Endothelial cell of umbilical vein (primary cell): ENCODE measurements at regions not wholly inside any gene's neighbourhood (a gene's known extent, or its start where the extent isn't known, plus 50 kb on each side); places are given as distances from the start of the nearest gene placed in this dataset.

ENCODE experiments used
- BruUV-seq: library from RNA; stranded (reverse); fragments of 400-500 nt; replicated peaks from 2 replicates; lab custom pipeline; 2021; lab: Mats Ljungman, UMichigan
- CTCF ChIA-PET: fragments of 300-600, 350-600 bp; sonication (Branson Sonifier 250); formaldehyde crosslinking; loops from one replicate; lab custom pipeline; 2021; ENCODE audit warnings: antibody characterized with exemption, inconsistent platforms; lab: Charles Lee
- POLR2A ChIA-PET: fragments of 300-600, 350-600 bp; sonication (Branson Sonifier 250); formaldehyde crosslinking; loops from one replicate; lab custom pipeline; 2021; ENCODE audit warnings: antibody characterized with exemption, inconsistent platforms; lab: Charles Lee
- DNase-seq: peaks from one replicate; pipeline ENCODE4 v3.0.0-alpha.2; 2011; ENCODE audit warnings: low read depth, low spot score
- FAIRE-seq: peaks from 2 replicates; lab custom pipeline; 2011; peaks lifted over from hg19 to GRCh38; lab: Jason Lieb, UNC
- H2AFZ ChIP-seq: 2 replicates; pipeline ENCODE4 v1.6.0; 2012; ENCODE audit warnings: low read depth, low read length, control low read depth, inconsistent platforms
- H3K27ac ChIP-seq: 2 replicates; pipeline ENCODE4 v1.5.1; 2011; ENCODE audit warnings: low read depth, mild to moderate bottlenecking, control low read depth, low read length, moderate library complexity; ENCODE audit not compliant: insufficient read depth
- H3K27me3 ChIP-seq, 2 experiments: 2 replicates each; pipeline versions ENCODE4 v1.6.0 to v1.6.1; 2011; ENCODE audit warnings: low read length in 2 of 2, mixed read lengths in 1 of 2; ENCODE audit not compliant: control insufficient read depth in 2 of 2, insufficient read depth in 2 of 2
- H3K36me3 ChIP-seq, 2 experiments: 2 replicates in 1 of 2; 3 replicates in 1 of 2; pipeline ENCODE4 v1.5.1; 2011; ENCODE audit warnings: low read length in 2 of 2, mild to moderate bottlenecking in 1 of 2, moderate library complexity in 1 of 2; ENCODE audit not compliant: control insufficient read depth in 2 of 2, insufficient read depth in 2 of 2; ENCODE audit errors: extremely low read depth in 1 of 2
- H3K4me1 ChIP-seq: 3 replicates; pipeline ENCODE4 v1.5.1; 2011; ENCODE audit warnings: mild to moderate bottlenecking, low read length; ENCODE audit not compliant: control insufficient read depth, insufficient read depth; ENCODE audit errors: extremely low read depth
- H3K4me2 ChIP-seq: 2 replicates; pipeline ENCODE4 v1.6.1; 2011; ENCODE audit warnings: low read length, control low read depth, mixed read lengths; ENCODE audit not compliant: insufficient read depth
- H3K4me3 ChIP-seq, 3 experiments: fragments of 200-600 bp in 1 of 3; sonication (generic), shearing (Covaris generic) in 1 of 3; replicated peaks in 1 of 3; 2 replicates each; pipeline ENCODE4 v1.5.1; 2011 to 2016; ENCODE audit warnings: control low read depth in 3 of 3, low read length in 3 of 3, mild to moderate bottlenecking in 2 of 3, inconsistent platforms in 1 of 3, low read depth in 1 of 3, moderate library complexity in 1 of 3; ENCODE audit not compliant: insufficient read depth in 1 of 3
- H3K79me2 ChIP-seq: 2 replicates; pipeline ENCODE4 v1.6.0; 2012; ENCODE audit warnings: low read length, inconsistent platforms; ENCODE audit not compliant: control insufficient read depth, insufficient read depth
- H3K9ac ChIP-seq: replicated peaks from 2 replicates; pipeline ENCODE3; 2011; ENCODE audit warnings: low read length, control low read depth; ENCODE audit not compliant: insufficient read depth; ENCODE audit errors: extremely low read depth
- H3K9me1 ChIP-seq: replicated peaks from 3 replicates; pipeline ENCODE4 v1.6.0; 2011; ENCODE audit warnings: mild to moderate bottlenecking, low read length; ENCODE audit not compliant: control insufficient read depth, insufficient read depth; ENCODE audit errors: extremely low read depth
- H3K9me3 ChIP-seq: replicated peaks from 2 replicates; pipeline ENCODE4 v1.5.1; 2012; ENCODE audit warnings: low read length, inconsistent platforms; ENCODE audit not compliant: control insufficient read depth, insufficient read depth
- H4K20me1 ChIP-seq: replicated peaks from 2 replicates; pipeline ENCODE3; 2011; ENCODE audit warnings: mild to moderate bottlenecking, low read length; ENCODE audit not compliant: control insufficient read depth, insufficient read depth; ENCODE audit errors: extremely low read depth
- EZH2 ChIP-seq: IDR thresholded peaks from 2 replicates; pipeline ENCODE4 v1.6.1; 2012; ENCODE audit warnings: borderline replicate concordance, low read depth, mild to moderate bottlenecking, moderate library complexity, low read length, inconsistent platforms; ENCODE audit not compliant: severe bottlenecking
- FOS ChIP-seq: IDR thresholded peaks from 2 replicates; pipeline ENCODE4 v1.6.1; 2011; ENCODE audit warnings: mild to moderate bottlenecking, low read length, moderate library complexity, borderline replicate concordance; ENCODE audit not compliant: insufficient read depth
- GATA2 ChIP-seq: IDR thresholded peaks from 2 replicates; pipeline ENCODE4 v1.7.0; 2011; ENCODE audit warnings: low read depth, mild to moderate bottlenecking, moderate library complexity, mixed read lengths, low read length; ENCODE audit not compliant: insufficient read length, insufficient read depth
- JUN ChIP-seq: IDR thresholded peaks from 2 replicates; pipeline ENCODE4 v1.6.1; 2011; ENCODE audit warnings: borderline replicate concordance, low read depth; ENCODE audit not compliant: insufficient read length, insufficient read depth
- MAX ChIP-seq: IDR thresholded peaks from 2 replicates; pipeline ENCODE4 v1.6.1; 2011; ENCODE audit not compliant: insufficient read depth, insufficient read length
- MYC ChIP-seq: IDR thresholded peaks from one replicate; pipeline ENCODE4 v1.6.1; 2011; ENCODE audit warnings: mild to moderate bottlenecking, low read depth, low read length
- POLR2A ChIP-seq: IDR thresholded peaks from 2 replicates; pipeline ENCODE4 v1.6.1; 2012; ENCODE audit warnings: low read depth, mild to moderate bottlenecking, control low read depth, low read length
- POLR2AphosphoS5 ChIP-seq: IDR thresholded peaks from 2 replicates; pipeline ENCODE4 v1.6.1; 2012; ENCODE audit warnings: low read depth, mild to moderate bottlenecking, control low read depth, low read length, moderate library complexity; ENCODE audit not compliant: insufficient read depth
- dilution Hi-C: fragments of 300-500 bp; cut with MboI; formaldehyde crosslinking; loops from one replicate; pipeline ENCODE4 v1.15.0; 2019; ENCODE audit warnings: low sequenced_read_pairs; ENCODE audit not compliant: extremely low pct_ligation_motif_present
- intact Hi-C: fragments of 100-400 bp; cut with micrococcal nuclease; formaldehyde crosslinking; loops from one replicate; pipeline ENCODE4 v1.10.0; 2022
- TF ChIP-seq, protein P1 (sequence below), 2 donors: IDR thresholded peaks; 1 replicate in 1 of 2; 2 replicates in 1 of 2; pipeline ENCODE4 v1.5.1; 2011; ENCODE audit warnings: low read length in 2 of 2, mild to moderate bottlenecking in 2 of 2, moderate library complexity in 2 of 2, control low read depth in 1 of 2, inconsistent platforms in 1 of 2, low read depth in 1 of 2; ENCODE audit not compliant: insufficient read depth in 1 of 2; ENCODE audit errors: extremely low read depth in 1 of 2

- Histone ChIP-seq H3K9ac (no peak overlapping the region), H3K9me3 (no peaks in the 10 kb centered on the region), H3K4me3 (no peak overlapping the region), H3K27ac (no peak overlapping the region), H3K79me2 (no peaks in the 10 kb centered on the region), H3K4me2 (no peak overlapping the region), H2AFZ (no peak overlapping the region), H3K27me3 (peaks cover 0 to under 1% of the 10 kb centered on the region in 2 experiments), H4K20me1 (no peaks in the 10 kb centered on the region), H3K4me1 (no peaks in the 10 kb centered on the region), H3K9me1 (no peaks in the 10 kb centered on the region), H3K36me3 (no peaks in the 10 kb centered on the region)
- no TSS peak for BruUV-seq
- DNase-seq = no peak
- intact Hi-C loops = no loop called here
- ChIA-PET POLR2A (no interaction called here), CTCF (interaction anchor here (0.9 to 1.8 kb wide), 4 partner anchors 10 to 21 kb away, joined by 3 to 9 read pairs (median 4); no protein-coding TSS in a partner anchor)
- TF ChIP-seq EZH2 = no peak
- no peak for TF ChIP-seq FOS
- TF ChIP-seq POLR2AphosphoS5 = no peak
- no peak for TF ChIP-seq POLR2A
- TF ChIP-seq MYC = no peak
- TF ChIP-seq, protein P1, sequence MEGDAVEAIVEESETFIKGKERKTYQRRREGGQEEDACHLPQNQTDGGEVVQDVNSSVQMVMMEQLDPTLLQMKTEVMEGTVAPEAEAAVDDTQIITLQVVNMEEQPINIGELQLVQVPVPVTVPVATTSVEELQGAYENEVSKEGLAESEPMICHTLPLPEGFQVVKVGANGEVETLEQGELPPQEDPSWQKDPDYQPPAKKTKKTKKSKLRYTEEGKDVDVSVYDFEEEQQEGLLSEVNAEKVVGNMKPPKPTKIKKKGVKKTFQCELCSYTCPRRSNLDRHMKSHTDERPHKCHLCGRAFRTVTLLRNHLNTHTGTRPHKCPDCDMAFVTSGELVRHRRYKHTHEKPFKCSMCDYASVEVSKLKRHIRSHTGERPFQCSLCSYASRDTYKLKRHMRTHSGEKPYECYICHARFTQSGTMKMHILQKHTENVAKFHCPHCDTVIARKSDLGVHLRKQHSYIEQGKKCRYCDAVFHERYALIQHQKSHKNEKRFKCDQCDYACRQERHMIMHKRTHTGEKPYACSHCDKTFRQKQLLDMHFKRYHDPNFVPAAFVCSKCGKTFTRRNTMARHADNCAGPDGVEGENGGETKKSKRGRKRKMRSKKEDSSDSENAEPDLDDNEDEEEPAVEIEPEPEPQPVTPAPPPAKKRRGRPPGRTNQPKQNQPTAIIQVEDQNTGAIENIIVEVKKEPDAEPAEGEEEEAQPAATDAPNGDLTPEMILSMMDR (IDR thresholded peaks at IDR 0.05; ENCODE audit: extremely low read depth in 1 of 2, insufficient read depth in 1 of 2, low read depth in 1 of 2, low read length in 2 of 2) = no peak
- TF ChIP-seq MAX = no peak
- TF ChIP-seq JUN = no peak
- TF ChIP-seq GATA2 = no peak
- dilution Hi-C loops = no loop called here
- no peak for FAIRE-seq
Observed at GRCh38 chr7:11959121-11959520, 127.1 kb upstream of the THSD7A start.
